Adrenal gland (tissue), 9 donors: ENCODE measurements at regions not wholly inside any gene's neighbourhood (a gene's known extent, or its start where the extent isn't known, plus 50 kb on each side); places are given as distances from the start of the nearest gene placed in this dataset.

ENCODE experiments used
- DNase-seq, 7 donors: peaks; one replicate each; pipeline ENCODE4 v3.0.0-alpha.2; 2019 to 2020
- H3K27ac ChIP-seq, 5 donors: fragments of 200-600 bp; sonication (generic) in 4 of 5; 1 replicate in 3 of 5; 2 replicates in 2 of 5; pipeline versions ENCODE4 v1.5.1 to v1.8.0; 2016 to 2020; ENCODE audit warnings: mild to moderate bottlenecking in 1 of 5
- H3K27me3 ChIP-seq: fragments of 200-600 bp; 2 replicates; pipeline ENCODE4 v1.8.0; 2021
- H3K36me3 ChIP-seq, 2 donors: fragments of 200-600 bp; replicated peaks in 1 of 2; 1 replicate in 1 of 2; 2 replicates in 1 of 2; pipeline versions ENCODE4 v1.5.1 to v1.8.0; 2018 to 2022
- H3K4me1 ChIP-seq, 2 donors: fragments of 200-600 bp; replicated peaks in 1 of 2; 1 replicate in 1 of 2; 2 replicates in 1 of 2; pipeline versions ENCODE4 v1.5.1 to v1.8.0; 2018 to 2021
- H3K4me3 ChIP-seq, 4 donors: fragments of 200-600 bp; sonication (generic) in 3 of 4; one replicate each; pipeline ENCODE4 v1.5.1; 2016 to 2018
- H3K9me3 ChIP-seq, 3 donors: fragments of 200-600 bp; sonication (generic) in 1 of 3; replicated peaks in 1 of 3; 1 replicate in 2 of 3; 2 replicates in 1 of 3; pipeline versions ENCODE4 v1.5.1 to v1.8.0; 2016 to 2021
- POLR2A ChIP-seq, 2 donors: fragments of 450-650 bp; IDR thresholded peaks; one replicate each; pipeline ENCODE4 v1.6.1; 2017; ENCODE audit warnings: antibody characterized with exemption in 2 of 2, mild to moderate bottlenecking in 2 of 2, moderate library complexity in 1 of 2
- WGBS, 4 donors: extraction: QIAGEN DNeasy Blood & Tissue Kit in 2 of 4; methylation state at CpG; one replicate each; pipeline versions ENCODE4 v1.1.5 to v1.1.7; 2013 to 2017; 5-methylcytosine and 5-hydroxymethylcytosine counted together
- intact Hi-C, 2 donors: fragments of 100-400 bp; cut with DNase I; formaldehyde crosslinking; loops; one replicate each; pipeline versions ENCODE4 v1.14.1 to v1.15.0; 2022 to 2023
- TF ChIP-seq, protein P1 (sequence below), 6 experiments: fragments of 450-650 bp in 4 of 6; fragments of 200-600 bp in 2 of 6; sonication (generic) in 1 of 6; IDR thresholded peaks; 1 replicate in 5 of 6; 2 replicates in 1 of 6; pipeline versions ENCODE4 v1.5.1 to v1.8.0; 2016 to 2021; ENCODE audit warnings: antibody characterized with exemption in 6 of 6, mild to moderate bottlenecking in 2 of 6, moderate library complexity in 1 of 6
- donor health status: healthy with polysubstance abuse.
- donor health status: Bipolar disorder and iron deficiency.
- donor health status: DM: yes; HTN: yes; CAD: no.
- donor health status: DM: no; HTN: no; CAD: no.
- donor health status: DM: no; HTN: no; CAD: no.

DNA sequence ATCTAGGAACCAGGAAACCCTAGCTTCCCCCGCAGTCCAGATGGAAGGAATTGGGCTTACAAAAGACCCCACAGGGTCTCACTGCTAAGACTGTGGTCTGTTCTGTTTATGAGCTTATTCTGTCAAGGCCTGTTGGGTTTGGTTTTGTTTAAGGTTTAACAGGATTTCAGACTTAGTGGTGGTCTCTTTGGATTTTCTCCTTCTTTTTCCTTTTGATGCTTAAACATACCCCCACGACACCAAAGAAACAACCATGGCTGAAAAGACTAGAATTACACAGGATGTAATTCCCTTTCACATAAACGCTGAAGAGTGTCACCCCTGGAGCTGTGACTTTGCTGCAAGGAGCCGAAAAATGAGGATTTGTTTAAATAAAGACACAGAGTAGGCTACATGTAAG is 408.6 kb downstream of the PREX1 start:
- Histone ChIP-seq H3K36me3 (no peaks in the 10 kb centered on the region), H3K27me3 (peaks cover 5% of the 10 kb centered on the region), H3K4me1 (no peaks in the 10 kb centered on the region), H3K4me3 (no peak overlapping the region), H3K27ac (no peak overlapping the region), H3K9me3 (no peaks in the 10 kb centered on the region)
- 81 to 88% (median 87%) methylated on average over 4 of the region's 4 CpGs for WGBS, 4 donors
- intact Hi-C loops = no loop called here
- TF ChIP-seq, protein P1, sequence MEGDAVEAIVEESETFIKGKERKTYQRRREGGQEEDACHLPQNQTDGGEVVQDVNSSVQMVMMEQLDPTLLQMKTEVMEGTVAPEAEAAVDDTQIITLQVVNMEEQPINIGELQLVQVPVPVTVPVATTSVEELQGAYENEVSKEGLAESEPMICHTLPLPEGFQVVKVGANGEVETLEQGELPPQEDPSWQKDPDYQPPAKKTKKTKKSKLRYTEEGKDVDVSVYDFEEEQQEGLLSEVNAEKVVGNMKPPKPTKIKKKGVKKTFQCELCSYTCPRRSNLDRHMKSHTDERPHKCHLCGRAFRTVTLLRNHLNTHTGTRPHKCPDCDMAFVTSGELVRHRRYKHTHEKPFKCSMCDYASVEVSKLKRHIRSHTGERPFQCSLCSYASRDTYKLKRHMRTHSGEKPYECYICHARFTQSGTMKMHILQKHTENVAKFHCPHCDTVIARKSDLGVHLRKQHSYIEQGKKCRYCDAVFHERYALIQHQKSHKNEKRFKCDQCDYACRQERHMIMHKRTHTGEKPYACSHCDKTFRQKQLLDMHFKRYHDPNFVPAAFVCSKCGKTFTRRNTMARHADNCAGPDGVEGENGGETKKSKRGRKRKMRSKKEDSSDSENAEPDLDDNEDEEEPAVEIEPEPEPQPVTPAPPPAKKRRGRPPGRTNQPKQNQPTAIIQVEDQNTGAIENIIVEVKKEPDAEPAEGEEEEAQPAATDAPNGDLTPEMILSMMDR (IDR thresholded peaks at IDR 0.05) = no peak
- no peak for TF ChIP-seq POLR2A (IDR thresholded peaks at IDR 0.05)
- no peak for DNase-seq

DNA sequence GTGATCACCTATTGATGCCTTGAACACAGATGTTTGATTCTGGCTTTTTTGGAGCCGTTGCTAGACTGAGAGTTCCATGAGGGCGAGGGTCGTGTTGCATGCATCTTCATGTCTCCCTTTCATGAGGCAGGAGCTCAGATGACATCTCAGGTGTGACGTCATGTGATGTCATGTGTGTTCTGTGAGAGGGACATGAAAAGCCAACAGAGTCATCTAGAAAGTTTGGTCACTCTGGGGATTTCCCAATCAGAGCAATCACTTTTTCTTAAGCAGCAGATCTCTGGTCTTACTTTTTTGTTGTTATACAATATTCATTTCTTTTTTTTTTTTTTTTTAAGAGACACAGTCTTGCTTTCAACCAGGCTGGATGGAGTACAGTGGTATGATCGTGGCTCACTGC is 411.8 kb downstream of the PREX1 start:
- Histone ChIP-seq H3K4me1 (no peaks in the 10 kb centered on the region), H3K9me3 (no peaks in the 10 kb centered on the region), H3K4me3 (no peak overlapping the region), H3K36me3 (no peaks in the 10 kb centered on the region), H3K27me3 (peaks cover 5% of the 10 kb centered on the region), H3K27ac (no peak overlapping the region)
- 69 to 85% (median 77%) methylated on average over 5 of the region's 5 CpGs for WGBS, 4 donors
- intact Hi-C loops = no loop called here
- TF ChIP-seq POLR2A (IDR thresholded peaks at IDR 0.05) = no peak
- TF ChIP-seq, protein P1 (IDR thresholded peaks at IDR 0.05) = no peak
- DNase-seq = no peak

DNA sequence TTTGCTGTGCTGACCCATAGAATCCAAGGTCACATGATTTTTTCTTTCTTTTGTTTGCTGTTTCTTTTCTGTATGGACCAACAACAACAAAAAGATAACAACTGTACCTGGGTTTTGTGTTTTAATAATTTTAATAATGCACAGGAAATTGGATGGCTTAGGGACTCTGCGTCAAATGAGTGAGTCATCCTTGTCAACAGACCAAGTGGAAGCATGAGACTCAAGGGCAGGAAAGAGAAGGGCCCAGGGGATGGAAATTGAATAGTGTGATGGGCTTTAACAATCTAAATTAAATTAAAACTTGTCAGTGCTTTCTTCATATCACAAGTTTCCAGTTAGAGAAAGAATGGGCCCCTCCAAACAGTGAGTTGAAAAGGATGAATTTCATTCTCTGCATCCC is 413.0 kb downstream of the PREX1 start:
- WGBS, 4 donors = 17 to 62% (median 45%) methylated on average over 1 of the region's 1 CpG
- Histone ChIP-seq H3K36me3 (no peaks in the 10 kb centered on the region), H3K27me3 (peaks cover 5% of the 10 kb centered on the region), H3K27ac (no peak overlapping the region), H3K4me3 (no peak overlapping the region), H3K9me3 (no peaks in the 10 kb centered on the region), H3K4me1 (no peaks in the 10 kb centered on the region)
- DNase-seq = no peak
- TF ChIP-seq, protein P1 (IDR thresholded peaks at IDR 0.05) = no peak
- no peak for TF ChIP-seq POLR2A (IDR thresholded peaks at IDR 0.05)
- intact Hi-C loops = no loop called here

DNA sequence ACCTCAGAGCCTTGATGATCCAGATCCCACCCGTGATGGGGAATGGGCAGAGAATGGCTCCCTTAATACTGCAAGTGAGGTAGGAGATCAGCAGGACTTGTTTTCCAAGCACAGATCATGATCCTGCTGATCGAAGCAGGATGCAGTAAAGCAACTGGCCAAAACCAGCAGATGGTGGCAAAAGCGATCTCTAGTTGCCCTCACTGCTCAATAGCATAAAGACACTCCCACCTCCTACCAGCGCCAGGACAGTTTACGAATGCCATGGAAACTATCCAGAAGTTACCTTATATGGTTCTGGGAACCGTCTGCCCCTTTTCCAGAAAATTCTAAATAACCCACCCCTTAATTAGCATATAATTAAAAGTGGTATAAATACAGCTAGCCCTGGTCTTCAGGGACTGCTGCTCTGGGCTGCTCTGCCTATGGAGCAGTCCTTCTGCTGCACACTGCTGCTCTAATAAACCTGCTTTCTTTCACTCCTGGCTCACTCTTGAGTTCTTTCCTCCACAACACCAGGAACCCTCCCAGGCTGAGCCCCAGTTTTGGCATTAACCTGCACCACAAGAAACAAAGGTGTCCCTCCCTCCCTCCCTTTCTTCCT is 415.8 kb downstream of the PREX1 start:
- no peak for DNase-seq
- H3K4me3 ChIP-seq = no peak overlapping the region
- intact Hi-C loops = no loop called here
- peaks cover 5% of the 10 kb centered on the region for H3K27me3 ChIP-seq
- no peaks in the 10 kb centered on the region for H3K9me3 ChIP-seq
- no peak for TF ChIP-seq POLR2A (IDR thresholded peaks at IDR 0.05)
- TF ChIP-seq, protein P1 (IDR thresholded peaks at IDR 0.05) = no peak
- WGBS, 4 donors = 76 to 88% (median 79%) methylated on average over 6 of the region's 6 CpGs
- no peaks in the 10 kb centered on the region for H3K36me3 ChIP-seq
- no peak overlapping the region for H3K27ac ChIP-seq
- H3K4me1 ChIP-seq = no peaks in the 10 kb centered on the region
